COLO829 (cell line): ENCODE measurements at regions not wholly inside any gene's neighbourhood (a gene's known extent, or its start where the extent isn't known, plus 50 kb on each side); places are given as distances from the start of the nearest gene placed in this dataset.
"Not testable (repeated sequence)": the region's sequence is repeated elsewhere in the genome, so short reads cannot be mapped to it uniquely, and the experiment has no call there.

Experiments used
- DNase-seq: peaks from one replicate; pipeline ENCODE4 v3.0.0; 2012; ENCODE audit warnings: low spot score

DNA sequence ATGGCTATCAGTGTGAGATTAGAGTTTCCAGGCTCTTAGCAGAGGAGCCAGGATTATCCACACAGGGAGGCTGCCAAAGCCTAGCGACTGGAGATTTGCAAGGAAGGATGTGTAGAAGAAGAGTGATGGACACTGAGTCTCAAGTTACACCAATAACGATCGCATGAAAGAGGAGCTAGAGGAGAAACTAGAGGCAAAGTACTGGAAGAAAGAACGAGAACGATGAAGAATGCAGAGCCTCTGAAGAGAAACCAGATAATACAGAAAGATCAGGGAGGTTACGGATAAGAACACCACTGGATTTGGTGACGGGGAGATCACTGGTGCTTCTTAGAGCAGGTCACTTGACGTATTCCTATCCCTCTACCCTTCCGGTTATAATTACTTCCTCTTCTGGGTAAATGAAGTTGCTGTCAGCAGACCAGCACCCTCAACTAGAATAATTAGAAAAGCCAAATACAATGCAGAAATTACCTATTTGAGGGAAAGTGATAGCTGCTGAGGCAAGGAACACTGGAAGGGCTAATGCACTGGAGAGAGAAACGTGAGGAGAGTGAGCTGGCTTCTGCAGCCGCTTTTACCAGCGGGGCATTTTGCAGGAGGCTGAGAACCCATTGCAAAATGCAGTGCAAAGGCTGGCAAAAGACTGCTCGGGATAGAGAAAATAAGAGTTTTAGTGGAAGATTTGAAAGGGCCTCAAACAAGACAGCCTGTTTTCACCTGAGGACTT, 93.1 kb upstream of the HIF1A start:
- DNase-seq = peak; percentile 29

DNA sequence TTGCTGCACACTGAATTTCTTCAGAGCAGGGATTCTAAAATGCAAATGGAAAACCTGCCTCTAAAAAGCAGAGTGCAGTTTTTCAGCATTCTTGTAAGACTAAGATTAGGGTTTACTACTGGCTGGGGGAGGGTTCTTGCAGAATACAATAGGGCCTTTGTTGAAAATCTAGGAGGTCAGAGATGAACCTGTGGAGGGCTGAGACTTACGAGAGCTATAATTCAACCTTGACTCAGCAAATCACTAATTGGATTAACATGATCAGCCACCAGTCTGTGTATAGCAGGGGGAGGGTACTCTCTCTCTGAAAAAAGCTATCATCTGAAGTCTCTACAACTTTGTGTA, 92.6 kb upstream of the HIF1A start:
- peak; percentile 78 for DNase-seq

DNA sequence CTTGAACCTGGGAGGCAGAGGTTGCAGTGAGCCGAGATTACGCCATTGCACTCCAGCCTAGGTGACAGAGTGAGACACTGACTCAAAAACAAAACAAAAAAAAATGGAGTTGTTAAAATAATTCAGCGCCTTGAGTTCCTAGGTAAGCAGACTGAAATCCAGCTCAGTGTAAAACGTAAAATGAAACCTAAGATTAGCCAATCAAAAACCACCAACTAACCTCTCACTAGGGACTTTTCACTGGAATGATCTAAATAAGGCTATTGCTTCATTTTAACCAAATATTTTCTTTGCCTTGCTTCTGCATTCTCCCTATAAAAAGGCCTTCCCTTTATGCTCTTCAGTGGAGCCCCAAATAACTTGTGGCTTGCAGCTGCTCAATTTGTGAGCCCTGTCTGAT, 91.6 kb upstream of the HIF1A start:
- no peak for DNase-seq

DNA sequence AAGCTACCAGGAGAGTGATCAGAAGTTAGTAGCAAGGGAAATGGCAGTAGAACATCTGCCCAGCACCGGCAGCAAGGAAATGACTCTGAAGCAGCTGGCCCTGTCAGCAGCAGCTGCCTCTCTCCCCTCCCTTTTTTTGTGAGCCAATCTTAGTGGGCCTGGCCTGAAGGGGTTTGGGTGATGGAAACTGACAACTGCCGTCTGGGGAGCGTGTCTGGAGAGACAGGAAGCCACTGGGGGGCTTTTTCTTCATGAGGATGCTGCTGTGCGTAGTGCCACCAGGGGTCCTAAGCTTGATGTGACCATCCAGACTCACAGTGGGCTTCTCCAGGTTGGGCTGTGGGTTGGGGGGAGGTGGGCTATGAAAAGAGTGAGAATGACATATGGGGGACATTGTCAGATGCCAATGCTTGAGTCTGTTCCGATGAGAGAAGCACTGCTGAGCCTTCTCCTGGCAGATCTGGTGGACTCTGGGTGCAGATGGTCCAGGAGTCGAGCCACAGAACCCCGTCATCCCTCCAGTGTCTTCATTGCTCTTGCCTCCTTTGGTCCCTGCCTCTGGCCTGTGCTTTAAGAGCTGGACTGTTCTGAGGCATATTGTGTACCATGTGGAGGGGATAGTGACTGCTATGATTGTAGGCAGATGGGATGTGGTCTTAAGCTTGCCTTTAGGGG, 87.6 kb upstream of the HIF1A start:
- DNase-seq = no peak

DNA sequence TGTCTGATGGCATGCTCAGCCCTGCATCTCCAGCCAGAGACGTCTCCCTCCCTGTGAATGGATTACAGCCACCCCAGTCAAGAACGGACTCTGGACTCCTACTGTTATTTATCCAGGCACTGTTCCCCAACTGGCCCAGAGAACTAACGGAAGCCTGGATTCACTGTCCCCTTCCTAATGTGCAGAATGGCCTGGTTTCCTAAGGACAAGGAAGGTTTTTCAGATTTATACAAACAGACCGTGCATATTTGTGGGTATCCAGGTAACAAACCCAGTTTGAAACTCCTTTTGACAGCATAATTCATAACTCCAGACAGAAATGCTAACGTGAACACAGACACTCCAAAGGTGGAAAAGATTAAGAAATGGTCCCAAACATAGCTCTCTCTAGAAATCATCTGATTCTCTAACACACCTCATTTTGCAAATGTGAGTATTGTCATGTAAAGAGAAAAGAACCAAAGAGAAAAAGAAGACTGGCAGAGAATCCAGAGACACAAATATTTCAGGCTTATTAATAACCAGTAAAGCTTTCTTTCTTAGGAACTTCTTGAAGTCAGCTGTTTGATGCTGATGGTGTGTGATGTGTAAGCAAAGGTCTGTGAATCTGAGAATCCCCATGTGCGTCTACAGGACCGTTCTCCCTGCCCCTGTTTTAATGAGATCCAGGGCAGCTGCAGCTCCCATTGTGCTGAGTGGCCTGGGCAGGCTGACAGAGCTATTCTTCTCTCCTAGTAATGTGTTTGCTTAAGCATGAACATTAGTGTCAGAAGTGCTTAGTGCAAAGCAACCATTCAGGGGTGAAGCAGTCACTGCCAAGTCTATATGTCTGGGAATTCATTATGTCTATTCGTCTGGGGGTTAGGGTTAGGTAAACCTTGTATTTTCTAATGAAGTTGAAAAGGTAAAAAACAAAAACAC, 86.8 kb upstream of the HIF1A start:
- no peak for DNase-seq

DNA sequence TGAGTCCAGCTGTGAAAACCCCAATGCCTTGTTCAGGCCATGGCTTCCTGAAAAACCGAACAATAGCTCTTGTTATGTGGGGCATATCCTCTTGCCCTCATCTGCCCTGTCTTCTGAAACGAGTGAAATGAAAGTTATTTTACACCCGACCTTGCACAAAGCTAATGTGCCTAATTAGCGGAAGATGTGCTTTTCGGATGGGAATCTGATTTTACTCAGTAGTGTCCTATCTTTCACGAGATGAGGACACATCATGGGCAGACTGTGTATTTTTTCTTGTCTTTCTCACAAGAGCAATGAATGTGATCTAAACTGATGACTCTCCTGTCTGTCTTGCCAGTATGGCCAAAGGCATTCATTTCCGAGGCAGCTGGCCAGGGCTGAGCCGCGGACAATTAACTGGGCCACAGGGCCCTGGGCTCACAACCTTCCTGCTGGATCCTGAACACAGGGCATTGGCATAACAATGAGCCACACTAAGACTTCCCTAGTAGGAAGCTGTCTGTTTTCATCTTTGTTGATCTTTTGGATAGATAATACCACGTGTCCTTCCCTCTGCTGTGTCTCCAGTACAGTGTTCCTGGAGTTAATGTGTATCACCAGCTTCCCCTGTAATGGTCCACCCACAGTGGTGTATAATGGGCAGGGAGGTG, 86.0 kb upstream of the HIF1A start:
- DNase-seq = no peak

DNA sequence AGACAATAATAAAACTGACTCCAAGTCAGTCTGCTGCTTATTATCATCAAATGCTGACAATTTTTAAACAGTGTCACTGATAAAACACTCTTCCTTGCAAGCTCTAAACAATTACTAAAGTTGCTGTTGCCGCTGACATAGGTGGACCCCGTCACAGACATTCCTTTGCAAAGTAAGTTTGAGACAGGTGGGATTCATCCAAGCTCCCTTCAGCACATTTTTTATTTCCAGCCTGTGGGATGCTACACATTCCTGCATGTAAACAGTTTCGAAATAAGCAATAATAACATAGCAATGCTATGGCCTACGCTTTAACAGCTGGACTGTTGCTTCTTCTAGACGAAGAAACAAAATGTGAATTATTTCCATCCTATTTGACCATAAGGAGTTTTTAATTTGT, 85.4 kb upstream of the HIF1A start:
- no peak for DNase-seq

DNA sequence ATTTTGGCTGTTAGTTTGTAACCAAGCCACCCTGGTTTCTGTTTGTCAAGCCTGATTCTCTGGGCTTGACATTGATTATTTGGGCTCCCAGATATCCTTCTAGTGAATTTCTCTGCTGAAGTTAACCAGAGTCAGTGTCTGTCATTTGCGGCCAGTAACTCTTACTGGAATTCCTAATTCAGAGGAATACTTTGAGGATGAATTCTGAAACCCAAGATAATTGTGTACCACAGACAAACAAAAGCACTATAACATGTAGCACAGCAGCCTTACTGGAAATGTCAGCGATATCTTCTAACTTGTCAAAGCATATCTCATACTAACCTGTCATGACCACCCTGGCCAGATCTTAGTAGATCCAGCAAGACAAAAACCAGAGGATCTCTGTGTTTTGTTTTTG, 84.4 kb upstream of the HIF1A start:
- DNase-seq = no peak

DNA sequence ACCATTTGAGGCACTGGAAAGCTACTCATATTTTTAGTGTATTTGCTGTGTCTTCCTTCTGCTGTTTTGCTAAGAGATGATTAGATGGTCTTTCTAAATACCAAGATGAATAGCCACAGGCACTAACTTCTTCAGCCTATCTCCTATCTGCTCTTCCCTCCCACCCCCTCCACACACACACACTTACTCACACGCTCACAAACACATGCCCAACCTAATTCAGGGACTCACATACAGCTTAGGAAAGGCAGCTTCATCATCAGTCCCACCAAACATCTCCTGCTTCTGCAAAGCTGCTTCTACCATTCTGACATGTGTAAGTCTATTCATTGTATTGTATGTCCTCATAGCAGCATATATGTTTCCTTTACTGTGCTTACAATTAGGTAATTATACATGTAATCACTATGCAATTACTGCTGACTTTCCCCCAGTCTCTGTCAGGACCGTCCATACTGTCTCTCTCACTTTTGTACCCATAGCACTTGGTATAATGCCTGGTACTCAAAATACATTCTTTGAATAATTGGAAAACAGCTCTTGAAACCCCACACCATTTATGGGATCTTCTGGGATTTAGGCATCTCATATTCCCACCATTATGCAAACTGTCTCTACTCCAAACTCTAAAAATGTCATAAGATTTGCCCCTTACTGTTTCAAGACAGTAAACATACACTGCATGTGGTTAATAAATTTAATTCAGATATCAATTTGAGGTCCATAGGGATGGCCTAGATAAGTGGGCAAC, 83.3 kb upstream of the HIF1A start:
- DNase-seq = no peak

DNA sequence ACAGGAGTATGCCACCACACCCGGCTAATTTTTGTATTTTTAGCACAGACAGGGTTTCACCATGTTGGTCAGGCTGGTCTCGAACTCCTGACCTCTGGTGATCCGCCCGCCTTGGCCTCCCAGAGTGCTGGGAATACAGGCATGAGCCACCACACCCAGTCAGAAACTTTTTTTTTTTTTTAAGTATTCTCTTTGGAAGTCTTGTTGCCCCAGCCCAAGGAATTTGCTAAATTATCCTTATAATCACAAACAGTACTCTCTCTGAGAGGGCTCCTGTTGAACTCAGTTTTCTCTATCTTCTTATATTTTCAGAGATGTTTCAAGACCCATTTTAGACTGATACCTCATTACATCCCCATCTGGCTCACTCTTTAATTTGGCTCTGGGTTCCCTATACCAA, 82.3 kb upstream of the HIF1A start:
- not testable (repeated sequence) for DNase-seq

DNA sequence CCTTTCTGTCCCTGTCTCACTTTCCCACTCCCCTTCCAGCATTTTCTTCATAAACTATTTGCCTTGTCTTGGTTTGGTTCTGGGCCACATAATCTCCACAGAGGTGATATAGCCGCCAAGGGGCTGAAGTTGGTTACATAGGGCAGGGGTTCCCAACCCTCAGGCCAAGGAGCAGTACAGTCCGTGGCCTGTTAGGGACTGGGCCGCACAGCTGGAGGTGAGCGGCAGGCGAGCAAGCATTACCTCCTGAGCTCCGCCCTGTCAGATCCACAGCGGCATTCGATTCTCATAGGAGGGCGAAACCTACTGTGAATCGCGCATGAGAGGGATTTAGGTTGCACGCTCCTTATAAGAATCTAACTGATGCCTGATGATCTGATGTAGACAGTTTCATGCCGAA, 80.6 kb upstream of the HIF1A start:
- no peak for DNase-seq

DNA sequence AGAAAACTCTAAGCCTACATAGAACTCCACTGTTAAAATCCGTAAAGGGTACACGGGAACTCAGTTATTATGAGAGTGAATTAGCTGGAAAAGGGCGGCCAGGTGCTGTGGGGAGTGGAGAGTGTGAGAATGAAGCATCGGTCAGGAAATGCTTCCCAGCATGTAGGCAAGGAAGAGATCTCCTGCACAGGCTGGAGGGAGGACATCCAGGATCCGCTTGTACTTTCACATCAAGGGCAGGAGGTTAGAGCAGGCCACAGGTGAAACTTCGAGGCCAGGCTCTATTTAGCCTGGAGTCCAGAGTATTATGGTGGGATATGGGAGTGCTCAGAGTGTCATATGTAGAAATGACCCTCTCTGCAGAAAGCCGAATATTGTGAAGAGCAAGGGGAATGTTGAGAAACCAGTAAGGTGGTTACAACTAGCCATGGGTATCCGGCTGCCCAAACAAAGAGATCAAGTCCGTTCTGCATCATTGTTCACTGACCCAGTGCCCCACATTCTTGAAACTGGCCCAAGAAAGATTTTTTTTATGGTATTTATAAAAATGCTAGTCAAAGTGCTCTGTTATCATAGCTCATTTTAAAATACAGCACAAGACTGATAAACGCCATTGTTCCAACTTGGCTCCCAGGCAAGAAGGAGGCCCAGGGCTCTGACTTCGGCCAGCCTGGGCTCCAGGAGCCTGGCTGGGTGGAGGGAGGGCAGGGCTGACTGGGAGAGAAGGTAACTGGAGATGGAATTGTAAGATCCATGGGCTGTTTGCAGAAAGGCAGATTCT, 79.4 kb upstream of the HIF1A start:
- no peak for DNase-seq

DNA sequence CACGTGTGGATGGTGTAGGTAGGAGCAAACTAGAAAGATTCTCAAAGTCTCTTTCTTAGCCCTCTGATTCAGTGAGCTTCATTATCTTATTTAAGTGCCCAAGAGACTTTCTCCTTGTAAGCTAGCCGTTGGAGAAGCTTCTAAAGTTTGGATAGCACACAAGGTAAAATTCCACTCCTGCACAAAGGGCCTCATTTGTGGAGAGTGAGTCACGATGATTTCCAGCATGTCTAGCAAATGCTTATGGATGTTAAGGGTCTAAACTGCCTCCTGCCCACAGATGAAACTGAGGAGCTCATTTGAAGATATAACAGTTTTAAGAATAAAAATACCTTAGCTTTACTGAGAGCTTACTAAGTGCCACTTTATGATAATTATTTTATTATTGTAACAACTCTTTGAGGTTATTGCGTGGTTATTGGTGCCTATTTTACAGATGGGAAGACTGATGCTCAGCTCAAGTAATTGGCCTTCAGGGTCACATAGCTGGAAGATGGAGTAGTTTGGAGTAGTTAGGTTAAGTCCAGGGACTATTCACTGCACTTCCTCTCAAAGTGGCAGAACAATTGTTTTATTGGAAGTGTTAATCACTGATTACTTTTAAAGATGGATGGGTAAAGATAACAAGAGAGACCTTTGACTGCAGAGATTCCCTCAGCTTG, 78.7 kb upstream of the HIF1A start:
- DNase-seq = no peak

DNA sequence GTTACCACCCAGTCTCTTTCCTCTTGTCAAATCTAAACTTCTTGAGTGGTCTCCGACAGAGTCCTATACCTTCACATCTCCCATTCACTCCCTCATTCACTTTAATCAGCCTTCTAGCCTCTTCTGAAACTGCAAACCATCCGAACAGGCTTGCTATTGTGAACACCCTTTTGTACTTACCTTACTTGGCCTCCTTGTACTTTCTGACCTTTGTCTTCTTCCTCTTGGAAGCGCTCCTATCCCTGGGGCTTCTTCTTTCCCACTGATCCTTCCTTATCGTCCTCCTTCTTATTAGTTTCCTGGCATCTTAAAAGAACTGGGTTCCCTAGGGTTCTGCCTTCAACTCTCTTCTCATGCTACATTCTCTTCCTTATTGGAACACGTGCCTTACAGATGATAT, 76.9 kb upstream of the HIF1A start:
- no peak for DNase-seq

DNA sequence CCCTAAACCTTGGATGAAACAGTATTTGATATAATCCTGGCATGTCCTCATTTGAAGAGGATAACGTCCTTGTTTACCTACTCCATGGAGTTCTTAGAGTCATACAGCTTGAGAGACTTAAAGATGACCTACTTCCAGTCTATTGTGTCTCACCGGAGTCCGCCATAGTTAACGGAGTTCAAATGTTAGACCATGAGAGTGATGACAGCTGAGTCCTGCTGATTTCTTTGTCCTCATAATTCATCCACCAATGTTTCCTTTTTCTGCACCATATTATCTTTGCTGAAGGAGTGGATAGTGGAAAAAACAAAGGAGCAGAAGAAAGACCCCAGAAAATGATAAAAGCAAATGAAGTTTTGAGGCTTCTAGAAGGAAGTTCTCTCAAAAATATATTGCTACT, 75.8 kb upstream of the HIF1A start:
- DNase-seq = no peak

DNA sequence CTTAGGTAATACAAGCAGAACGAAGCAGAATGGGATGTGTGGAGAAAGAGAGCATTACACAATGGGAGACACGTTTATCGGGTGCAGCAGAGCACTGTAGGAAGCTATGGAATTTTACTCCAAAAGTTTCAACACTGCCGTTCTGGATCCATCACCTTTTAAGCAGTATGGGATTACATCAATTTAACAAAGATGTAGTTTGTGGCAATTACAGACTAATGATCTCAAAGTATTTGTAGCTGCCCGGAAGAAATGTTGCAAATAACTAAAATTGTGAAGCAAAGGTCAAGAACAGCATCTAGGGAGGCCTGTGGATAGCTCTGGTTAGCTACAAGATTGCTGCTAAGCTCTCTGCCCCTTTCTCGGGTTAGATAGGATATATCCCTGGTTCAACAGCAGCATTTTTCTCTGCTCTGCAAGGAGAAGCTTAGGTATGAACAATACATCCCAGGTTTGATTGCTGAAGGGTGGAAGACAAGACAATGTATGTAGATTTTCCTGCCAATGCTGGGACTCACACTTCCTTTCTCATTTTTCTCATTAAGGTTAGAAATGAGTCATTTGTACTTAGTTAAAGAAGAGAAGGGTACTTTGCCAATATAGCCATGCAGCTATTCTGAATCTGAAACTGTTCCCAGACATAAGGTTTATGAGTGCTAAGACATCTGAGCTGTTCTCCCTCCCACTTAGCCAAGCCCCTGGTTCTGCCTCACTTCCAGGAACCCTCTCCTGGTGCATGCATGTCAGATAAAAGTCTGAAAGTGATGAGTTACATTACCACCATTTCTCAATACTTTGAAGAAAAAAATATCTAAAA, 75.0 kb upstream of the HIF1A start:
- DNase-seq = no peak

DNA sequence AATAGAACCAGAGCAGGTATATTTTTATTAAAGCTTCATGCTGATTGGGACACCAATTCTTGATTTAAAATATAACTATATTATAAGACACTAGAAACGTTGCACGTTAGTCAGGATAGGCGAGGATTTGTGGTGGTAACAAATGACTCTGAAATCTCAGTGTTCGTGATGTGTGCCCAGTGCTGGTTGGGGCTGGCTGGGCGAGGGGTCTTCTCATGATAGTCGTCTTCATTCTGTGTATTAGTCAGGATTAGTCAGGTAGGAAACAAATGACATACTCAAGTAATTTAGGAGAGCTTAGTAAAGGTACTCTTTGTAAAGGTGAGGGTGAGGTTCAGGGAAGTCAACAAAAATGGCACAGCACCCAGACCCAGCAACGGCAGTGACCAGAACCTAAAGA, 73.9 kb upstream of the HIF1A start:
- no peak for DNase-seq

DNA sequence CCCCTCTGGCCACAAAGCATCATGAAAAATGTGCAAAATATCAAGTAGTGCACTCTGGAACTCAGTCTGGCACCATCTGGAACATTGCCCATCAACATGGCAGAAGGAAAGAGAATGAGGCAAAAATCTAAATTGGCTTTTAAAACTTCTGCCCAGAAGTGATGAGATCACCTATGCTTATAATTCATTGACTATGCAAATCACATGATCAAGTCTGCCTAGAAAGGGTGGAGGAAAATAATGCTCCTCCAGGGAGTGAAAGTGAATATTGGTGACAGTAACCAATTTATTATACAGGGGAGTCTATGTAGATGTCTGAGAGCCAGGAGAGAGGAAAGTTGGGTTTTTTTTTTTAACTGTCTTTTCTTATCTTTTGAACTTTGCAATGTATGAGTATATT, 73.3 kb upstream of the HIF1A start:
- no peak for DNase-seq

DNA sequence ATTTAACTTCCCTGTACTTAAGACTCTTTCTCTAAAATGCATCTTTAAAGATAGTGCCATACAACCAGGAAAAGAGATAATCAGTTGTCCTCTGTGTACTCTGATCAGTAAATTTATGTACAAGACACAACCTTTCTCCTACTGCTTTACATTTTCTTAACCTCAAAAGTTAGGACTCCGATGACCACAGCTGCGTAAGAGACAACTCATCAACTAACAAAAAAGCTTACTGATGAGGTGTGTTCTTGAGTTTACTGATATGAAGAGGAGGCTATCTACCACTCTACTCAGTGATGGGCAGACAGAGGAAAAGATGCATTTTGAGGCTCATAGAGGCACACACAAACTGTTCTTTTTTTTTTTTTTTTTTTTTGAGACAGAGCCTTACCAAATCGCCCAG, 71.4 kb upstream of the HIF1A start:
- DNase-seq = no peak

DNA sequence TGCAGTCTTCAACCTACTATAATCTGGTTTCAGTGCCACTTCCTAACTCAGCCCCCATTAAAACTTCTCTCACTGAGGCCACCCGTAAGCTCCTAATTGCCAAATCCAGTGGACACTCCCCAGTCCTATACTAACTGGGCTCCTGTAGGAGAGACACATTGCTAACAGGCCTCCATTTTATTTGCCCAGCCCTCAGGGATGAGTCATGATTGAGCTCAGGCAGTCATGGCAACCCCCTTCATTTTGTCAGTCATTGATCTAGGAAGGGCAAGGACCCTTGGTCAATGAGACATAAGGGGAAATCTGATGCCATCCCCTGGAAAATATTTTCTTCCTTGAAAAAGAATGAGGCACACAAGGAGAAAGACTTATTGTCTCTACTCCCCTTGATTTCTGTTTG, 70.1 kb upstream of the HIF1A start:
- no peak for DNase-seq
